ENCODE measurements at regions not wholly inside any gene's neighbourhood (a gene's known extent, or its start where the extent isn't known, plus 50 kb on each side); places are given as distances from the start of the nearest gene placed in this dataset.

DNA sequence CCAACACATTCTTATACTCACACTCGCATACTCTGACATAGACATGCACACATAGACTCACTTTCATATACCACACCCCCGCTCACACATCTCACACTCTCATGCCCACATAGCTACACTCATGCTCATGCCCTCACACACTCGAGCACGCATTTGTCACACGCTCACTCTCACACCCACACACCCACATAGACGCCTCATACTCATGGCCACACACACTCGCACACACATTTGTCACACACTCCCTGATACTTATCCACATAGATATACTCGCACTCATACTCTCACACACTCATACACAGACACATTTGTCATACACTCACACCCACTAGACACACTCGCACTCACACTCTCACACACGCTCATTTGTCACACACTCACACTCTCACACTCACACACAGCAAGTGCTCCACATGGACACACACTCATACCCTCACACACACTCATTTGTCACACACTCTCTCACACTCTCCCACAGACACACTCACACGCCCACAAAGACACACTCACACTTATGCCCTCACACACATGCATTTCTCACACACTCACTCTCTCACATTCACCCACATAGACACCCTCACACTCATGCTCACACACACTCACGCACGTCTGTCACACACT is 50.9 kb downstream of the TNP1 start:
- DNase-seq = no peak

DNA sequence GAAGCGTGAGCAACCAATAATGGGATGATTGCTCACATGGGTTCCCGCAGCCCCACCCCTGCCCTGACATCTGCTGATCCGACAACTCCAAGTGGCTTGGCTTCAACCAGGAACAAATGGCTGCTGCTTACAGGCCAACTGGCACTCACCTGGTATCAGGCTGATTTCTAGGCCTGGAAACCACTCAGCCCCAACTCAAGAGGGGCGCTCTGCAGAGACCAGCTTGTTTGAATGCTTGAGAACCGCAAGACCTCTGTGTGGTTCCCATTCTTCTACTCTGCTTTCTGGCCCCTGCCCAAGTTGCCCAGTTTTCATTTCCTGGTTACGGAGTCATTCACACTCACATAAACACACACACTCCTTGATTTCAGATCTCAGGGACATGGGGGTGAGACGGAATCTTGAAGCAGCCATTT is 52.0 kb downstream of the TNP1 start:
- DNase-seq = no peak

DNA sequence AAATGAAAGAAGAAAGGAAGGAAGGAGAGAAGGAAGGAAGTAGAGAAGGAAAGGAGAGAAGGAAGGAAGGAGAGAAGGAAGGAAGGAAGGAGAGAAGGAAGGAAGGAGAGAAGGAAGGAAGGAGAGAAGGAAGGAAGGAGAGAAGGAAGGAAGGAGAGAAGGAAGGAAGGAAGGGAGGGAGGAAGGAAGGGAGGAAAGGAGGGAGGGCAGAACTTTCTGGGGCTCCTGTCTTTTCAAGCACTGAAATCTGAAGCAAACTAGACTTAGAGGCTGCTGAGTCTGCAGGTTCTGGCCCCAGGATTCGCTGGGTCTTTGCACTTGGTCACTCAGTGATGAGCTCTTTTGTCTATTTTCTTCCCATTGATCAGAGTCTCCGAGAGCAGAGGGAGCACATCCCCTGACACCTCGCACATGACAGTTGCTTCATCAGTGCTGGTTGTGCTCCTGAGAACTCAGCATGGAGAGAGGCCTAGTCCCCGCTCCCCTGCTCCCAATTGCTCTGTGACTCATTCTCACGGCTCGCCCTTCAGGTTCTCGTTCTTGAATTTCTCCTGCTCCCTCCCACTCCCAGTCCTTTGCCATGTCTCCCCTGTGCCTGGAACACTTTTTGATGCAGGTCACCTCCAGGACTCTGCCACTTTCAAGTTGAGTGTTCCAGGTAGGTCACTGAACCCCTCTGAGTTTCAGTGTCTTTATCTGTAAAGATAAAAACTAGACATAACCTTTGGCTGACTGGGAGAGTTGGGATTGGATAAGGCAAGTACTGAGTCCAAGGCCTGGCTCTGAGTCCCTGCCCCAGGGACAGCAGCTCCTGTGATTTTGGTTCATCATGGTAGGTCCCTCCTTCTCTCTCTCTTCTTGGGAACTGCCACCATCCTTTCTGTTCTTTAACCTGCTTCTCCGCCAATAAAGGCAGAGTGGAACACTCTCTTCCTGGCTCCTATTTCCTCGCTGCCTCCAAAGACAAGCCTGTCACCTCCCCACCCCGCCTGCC is 55.2 kb downstream of the TNP1 start:
- no peak for DNase-seq

DNA sequence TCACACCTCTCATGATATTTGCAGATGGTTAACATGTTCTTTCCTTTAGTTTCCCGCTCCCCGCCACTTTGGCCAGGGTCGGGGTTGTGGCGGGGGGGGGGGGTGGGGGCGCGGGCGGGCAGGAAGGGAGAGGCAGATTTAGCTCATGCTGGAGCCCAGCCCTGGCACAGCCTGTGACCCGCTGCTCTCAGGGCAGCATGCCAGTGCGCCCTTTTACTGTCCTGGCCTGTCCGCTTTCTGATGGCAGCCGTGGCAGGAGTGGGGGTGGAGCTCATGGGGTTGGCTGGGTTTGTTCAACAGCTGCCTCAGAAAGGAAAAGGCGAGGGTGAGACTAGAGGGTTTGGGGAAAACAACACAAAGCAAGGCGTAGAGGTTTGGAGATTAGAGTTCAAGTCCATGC is 56.1 kb downstream of the TNP1 start:
- DNase-seq = peak; percentile 41

DNA sequence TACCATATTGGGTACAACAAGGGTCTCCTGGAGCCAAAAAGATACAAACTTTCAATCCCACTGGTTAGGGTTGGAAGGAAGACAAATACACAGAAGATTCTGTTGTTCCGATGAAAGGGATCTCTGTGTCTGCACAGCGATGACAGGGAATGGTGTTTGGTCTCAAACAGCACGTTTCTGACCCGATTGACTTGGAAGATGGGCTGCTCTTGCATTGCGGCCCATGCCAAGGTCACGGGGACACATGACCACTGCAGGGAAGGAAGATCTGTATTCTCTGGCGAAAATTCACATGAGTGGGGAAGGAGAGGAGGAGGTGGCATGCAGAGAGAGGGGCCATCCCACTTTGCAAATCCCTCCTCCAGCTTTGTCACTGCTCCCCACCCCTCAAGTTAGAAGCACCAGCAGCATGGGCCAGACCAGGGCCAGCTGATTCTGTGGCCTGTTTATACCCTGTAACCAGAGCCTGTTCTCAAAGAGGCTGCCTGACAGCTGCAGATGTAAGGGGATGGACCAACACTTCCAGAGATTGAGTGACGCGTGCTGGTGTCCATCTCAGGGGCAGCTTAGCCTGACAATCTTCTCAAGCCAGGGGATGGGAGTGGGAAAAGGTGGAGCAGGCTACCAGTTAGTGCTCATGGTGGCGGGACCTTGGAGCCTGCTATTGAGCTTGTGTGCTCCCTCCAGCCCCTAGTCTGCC is 57.2 kb downstream of the TNP1 start:
- DNase-seq = peak; percentile 25

DNA sequence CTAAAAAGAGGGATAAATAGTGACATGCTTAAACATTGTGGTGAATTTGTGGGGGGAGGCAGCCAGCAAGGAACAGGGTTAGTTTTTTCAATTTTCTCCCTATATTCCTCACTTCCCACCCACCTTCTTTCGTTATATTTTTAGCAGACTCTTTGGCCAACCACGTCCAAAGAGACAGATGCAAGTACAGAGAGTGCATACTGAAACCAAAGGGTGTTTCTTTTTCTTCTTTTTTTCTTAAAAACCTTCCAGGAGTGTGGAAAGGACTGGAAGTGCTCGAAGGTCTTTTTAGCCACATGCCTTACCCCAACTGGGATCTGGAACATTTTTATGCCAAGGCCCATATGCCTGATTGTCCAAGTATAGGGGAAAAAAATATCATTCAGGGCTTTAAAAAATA is 59.0 kb downstream of the TNP1 start:
- no peak for DNase-seq

DNA sequence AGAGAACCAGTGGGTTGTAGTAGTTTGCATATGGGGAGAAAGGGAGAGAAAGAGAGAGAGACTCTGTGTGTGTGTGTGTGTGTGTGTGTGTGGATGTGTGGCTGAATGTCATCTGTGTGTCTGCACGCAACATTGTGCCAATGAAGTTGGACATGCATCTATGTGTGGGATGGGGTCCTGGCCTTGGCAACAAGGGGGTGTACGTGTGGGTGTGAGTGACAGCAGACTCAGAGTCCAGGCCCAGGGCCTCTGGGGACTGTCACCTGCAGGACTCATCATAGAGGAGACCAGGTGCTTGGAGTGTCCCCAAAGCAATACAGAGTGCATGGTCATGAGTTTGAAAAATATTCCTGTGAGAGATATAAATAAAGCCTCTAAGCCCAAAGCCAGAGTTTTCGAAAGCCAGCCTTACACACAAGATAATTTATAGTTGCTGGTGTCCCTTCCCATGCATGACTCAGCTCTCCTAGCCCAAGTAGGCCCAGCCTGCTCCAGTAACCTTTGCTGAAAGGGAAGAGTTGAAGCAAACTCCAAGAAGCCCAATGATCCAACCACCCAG is 59.9 kb downstream of the TNP1 start:
- no peak for DNase-seq

DNA sequence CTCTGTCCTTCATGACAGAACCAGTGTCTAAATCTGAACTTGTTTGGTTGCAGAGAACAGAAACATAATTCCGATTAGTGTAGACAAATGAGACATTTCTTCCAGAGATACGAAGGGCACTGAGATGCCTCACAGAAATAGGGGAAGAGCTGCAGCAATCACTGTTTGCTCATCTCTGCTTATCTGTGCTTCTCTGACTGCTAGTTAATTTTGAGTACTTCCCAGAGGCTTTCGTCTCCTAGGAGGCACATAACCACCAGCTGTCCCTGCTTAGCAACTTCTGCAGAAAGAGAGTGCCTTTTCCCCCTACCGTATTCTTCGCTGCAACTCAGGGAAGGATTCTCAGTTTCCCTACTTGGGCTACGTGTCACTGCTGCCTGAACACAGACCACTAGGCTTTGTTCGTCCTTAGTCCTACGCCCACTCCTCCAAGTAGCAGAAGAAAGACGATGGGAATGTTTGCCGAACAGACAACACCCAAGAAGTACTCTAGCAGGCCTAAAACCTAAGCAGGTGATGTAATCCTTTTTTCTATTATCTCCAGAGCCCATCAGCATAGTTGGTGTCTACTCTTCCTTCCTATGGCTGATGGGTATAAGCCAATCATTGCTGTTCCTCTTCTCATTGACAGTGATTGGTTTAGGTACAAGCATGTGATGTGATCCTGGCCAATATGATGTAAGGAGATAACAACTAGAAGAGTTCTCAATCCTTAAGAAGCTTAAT is 63.6 kb downstream of the TNP1 start:
- no peak for DNase-seq

DNA sequence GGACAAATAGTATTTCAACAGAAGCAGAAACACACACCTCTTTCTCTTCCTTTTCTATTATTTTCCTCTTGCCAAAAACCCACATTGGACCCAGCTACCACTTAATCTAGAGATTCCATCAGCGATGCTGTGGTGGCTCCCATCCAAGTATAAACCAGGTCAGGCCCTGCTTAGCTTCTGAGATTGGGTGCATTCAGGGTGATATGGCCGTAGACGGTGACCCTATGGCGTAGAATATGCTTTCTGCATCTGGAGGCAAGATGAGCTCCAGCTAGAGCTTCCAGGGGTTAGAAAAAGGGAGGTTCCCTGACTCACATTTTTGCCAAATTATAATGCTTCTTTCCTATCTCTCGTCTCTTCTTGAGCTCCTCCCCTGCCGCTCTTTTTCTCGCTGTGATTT is 66.5 kb downstream of the TNP1 start:
- no peak for DNase-seq

DNA sequence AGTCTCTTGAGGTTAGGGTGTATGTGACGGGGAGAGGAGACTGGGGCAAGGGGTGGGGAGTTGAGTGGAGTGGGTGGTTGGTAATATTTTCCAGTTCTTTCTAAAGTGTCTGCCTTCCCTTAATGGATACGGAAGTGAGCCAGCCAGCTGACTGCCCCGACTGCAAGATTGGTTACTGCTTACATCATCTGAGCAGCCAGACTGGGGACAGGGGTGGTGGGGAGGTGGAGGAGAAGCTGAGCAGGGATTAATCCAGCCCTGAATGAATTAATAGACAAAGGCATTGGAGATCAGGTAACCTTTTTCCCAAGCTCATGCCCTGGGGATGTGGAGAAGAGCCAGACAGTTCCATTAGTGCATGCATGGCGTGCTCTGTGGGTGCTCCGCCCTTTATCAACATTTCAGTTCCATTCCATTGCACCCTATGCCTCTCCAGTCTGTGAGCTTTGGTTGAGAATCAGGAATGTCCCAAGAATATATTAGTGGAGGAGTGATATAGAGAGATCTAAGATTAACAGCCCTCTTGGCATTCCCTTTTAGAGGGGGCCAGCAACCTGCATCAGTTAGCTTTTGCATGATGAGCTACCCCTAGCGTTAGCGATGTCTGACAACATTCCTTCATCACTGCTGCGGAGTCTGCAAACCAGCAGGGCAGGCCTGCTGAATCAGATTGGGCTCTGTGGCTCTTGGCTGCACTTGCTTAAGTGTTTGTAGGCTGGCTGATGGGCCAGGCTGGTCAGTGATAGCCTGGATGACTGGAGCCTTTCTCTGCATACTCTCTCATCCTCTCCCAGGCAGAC is 67.4 kb downstream of the TNP1 start:
- DNase-seq = peak; percentile 58

DNA sequence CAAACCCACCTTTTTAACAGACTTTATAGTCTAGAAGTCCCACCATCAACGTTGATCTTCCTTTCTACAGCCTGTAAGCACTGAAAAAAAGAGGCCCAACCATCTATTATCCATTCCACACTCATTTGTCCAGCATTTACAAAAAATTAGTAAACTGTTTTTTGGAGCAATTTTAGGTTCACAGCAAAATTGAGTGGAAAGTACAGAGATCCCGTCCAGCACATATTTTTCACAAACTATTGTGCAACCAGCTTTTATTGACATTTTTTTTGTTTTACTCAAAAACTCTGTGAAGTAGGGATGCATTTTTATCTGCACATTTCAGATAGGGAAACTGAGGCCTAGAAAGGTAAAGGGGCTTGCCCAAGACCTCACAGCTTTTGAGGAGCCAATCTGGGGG is 68.6 kb downstream of the TNP1 start:
- DNase-seq = no peak

DNA sequence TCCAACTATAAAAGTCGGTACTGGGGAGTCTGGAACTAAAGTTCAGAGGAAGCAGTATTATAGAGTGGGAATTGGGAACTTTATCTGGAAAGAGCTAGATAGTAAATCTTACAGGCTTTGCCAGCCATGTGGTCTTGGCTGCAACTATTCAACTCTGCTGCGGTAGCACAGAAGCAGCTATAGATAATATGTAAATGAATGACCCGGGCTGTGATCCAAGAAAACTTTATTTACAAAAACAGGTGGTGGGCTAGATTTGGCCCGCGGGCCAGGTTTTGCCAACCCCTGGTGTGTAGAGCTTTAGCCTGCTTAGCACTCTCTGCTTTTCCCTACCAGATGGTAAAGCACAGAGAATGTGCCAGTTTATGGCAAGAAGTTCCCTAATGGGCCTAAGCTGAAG is 70.8 kb downstream of the TNP1 start:
- DNase-seq = no peak

DNA sequence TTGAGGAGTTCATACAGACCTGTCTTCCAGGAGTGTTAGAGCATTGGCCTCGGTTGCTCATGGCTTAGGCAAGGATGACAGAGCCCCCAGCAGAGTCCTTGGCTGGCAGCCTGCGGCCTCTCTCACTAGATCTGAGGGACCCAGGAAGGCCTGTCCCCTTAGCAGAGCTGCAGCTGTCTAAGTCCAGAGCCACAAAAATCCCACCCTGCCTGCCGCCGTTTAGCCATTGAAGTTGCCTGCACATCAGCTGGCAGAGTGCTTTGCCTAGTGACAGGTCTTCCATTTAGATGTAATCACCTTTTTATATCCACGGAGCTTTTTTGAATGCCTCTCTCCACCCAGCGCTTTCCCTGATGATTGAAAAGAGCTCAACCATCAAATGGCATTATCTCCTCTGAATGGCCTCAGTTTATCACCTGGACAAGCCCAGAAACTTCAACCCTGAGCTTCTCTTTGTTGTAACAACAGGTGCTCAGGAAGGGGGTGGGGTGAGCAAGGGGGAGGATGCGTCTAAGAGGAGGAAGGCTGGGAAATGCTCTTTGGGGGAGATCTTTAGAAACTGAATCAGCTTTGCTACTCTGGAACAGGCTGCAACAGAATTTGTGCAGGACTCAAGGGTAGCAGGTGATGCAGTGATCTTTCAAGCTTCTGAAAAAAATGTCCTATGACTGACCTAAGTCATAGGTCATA is 71.9 kb downstream of the TNP1 start:
- DNase-seq = no peak

DNA sequence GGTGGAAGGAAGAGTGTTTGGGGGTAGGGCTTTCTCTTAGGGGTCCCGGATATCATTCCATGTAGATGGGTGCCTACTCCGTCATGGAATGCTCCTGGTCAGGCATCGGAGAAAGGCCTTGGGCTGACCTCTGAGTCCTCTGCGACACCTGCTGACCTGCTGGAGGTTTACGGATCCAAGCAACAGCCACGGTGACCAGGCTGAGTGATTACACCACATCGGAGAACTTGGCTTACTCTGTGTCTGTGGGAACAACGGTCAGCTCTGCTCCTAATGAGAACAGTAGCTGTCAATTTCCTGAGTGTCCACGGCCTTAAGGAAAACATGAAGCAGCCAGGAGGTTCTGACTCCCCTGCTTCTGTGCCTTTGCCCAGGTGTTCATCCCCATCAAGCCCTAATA is 73.2 kb downstream of the TNP1 start:
- no peak for DNase-seq

DNA sequence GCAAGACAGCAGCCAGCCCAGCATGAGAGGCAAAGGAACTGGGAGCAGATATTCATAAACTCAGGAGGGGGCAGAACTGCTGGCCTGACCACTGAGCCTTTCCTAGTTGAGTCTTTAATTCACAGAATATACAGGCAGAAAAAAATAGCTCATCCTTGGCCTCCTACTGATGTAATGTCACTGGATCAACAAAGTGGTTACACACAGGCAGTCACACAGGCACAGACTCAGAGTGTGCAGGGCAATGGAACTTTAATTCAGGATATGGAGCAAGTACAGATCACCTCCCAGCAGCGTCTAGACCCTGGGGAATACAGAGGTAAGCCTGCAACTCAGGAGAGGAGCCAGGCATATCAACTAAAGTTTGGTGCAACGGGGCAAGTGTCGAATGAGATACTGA is 75.4 kb downstream of the TNP1 start:
- no peak for DNase-seq

DNA sequence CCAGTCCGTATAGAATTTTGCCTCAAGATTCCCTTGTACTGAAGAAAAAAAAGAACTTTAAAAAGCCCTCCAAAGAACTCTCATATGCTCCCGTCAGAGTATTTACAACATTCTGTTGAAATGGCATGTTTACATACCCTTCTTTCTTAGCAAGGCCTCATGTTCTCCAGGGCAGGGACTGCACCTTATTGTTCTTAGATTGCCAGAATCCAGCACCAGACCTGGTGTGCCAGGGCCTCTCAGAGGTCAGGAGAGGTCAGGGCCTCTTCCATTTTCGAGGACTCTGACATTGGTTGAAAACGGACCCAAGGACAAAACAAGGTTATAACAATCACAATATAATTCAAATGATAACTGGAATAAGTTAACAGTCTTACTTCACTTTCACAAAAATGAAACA is 78.2 kb downstream of the TNP1 start:
- no peak for DNase-seq

DNA sequence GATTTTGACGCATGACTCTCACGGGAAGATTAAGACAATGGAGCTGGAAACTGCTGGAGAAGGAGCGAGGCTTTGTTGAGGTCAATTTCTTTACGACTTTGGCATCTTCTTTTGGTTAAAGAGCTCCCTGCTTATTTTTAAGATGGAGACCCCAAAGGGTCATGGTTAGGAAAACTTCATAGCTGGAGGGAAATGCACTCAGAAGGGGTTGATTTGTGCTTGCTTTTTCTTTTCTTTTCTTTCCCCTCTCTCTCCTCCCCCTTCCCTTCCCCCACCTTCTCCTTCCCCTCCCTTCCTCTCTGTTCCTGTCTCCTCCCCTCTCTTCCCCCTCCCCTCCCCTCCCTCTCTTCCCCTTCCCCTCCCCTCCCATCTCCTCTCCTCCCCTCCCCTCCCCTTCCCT is 79.0 kb downstream of the TNP1 start:
- DNase-seq = no peak

DNA sequence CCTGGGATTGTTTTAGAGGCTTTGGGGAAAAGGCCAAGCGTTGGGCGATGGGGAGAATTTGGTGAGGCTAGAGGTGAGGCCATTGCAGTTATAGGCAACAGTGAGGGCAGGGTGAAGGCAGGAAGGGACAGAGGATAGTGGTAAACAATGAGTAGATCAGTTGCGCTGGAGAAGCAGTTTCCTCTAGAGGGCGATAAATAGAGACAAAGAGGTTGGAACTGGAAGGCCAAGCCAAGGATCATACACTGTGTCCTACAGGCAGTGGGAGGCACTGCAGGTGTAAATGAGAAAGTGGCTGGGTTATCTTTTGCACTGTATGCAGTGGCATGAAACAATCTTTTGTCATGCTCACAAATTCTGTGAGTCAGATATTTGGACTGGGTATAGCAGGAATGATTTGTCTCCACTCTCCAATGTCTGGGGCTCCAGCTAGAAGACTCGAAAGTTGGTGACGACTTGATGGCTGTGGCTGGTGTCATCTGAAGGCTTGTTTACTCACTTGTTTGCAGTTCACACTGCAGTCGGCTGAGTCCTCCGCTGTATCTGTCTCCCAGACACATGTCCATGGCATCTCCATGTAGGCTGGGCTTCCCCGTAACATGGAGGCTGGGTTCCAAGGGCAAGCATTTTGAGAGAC is 82.1 kb downstream of the TNP1 start:
- peak; percentile 82 for DNase-seq

DNA sequence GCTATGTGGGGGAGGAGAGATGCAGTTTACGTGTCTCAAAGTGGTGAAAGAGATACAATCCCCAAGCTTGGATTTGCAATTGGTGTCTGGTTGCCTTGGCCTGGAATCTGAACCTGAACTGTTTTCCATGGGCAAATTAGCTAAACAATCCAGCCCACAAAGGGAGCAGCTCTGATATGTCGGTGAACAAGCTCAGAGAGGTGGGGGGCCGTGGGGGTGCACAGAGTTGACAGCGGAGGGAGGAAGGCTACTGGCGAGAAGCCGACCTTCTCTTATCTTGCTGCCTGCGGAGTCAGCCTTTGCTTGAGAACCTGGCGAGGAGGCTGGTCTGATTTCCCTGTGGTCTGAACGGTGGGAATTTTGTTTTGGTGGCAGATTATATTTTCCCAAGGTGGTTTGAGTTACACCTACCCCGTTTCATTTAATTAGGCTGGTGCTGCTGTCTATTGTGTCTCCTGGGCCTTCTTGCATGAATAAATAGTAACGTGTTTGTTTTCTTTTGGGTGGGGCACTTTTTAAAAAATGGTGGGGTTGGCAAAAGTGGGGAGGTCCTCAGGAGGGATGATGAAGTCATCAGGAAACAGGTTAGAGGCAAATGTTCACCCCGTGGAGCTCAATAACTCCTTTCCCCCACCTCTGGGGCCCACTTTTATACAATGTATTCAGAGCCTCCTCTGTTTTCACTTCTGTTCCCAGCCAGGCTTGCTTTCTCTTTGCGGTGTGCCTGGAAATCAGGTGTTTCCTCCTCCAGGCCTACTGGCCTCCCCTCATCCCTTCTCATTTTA is 80.9 kb upstream of the IGFBP5 start:
- peak; percentile 47 for DNase-seq

DNA sequence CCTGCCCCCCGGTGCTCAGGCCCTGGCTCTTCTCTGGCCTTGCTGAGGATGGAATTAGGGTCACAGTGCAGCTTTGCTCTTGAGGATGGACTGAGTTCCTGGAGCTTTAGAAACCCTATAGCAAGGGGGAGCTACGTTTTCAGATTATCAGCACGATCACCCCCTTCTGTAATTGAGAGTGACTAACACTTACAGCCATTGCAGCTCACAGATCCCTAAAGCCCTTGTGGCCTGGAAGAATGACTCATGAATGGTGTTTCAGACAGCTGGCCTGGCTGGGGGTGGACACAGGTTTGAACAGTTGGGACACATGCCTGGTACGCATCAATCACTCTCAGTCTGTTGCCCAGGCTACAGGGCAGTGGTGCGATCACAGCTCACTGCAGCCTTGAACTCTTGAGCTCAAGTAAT is 79.7 kb upstream of the IGFBP5 start:
- DNase-seq = peak; percentile 87

All from SHP77 treated with DMSO at 0.1 percent for 48 hours (cell line).